NCI-H345 treated with DMSO at 0.1 percent for 48 hours (cell line): ENCODE measurements at regions not wholly inside any gene's neighbourhood (a gene's known extent, or its start where the extent isn't known, plus 50 kb on each side); places are given as distances from the start of the nearest gene placed in this dataset.

Source experiments
- DNase-seq: peaks from one replicate; lab custom pipeline; 2025; ENCODE audit not compliant: unreplicated experiment; lab: John Stamatoyannopoulos, UW

DNA sequence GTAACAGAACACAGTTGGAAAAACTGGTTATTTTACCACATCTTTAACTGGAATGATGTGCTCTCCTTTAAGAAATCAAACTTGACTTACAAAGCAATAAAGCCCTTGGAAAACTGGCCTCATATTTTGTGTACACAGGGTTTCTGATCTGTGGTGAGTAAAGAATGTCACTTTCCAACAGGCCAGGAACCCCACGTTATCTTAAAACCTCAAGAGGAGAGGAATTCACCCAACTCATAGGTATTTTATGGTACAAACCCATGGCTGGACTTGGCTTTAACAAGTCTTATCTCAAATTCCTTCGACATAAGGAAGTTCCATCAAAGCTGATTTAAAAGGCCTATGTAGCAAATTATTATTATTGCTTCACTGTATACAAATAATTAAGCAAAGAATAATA, 1735.1 kb downstream of the PCDH7 start:
- DNase-seq = no peak

GRCh38 chr4:32460972-32461371, 1740.8 kb downstream of the PCDH7 start:
- DNase-seq = no peak

DNA sequence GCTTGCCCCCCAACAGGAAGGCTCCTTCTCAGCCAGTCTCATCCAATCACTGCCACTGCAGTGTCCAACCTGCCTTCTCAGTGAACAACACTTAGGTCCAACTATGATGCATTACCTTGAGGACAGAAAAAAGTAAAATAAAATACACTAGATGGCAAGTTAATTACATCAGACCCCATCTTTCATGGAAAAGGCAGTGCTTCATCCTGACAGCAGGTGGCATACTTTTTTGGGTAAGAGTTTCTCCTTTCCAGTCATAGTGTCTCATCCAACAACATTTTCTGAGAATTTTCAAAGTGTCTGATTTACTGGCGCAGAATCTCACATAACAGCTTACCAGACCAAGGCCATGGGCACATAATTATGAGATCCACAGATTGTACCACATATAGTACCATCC, 1742.8 kb downstream of the PCDH7 start:
- DNase-seq = no peak

DNA sequence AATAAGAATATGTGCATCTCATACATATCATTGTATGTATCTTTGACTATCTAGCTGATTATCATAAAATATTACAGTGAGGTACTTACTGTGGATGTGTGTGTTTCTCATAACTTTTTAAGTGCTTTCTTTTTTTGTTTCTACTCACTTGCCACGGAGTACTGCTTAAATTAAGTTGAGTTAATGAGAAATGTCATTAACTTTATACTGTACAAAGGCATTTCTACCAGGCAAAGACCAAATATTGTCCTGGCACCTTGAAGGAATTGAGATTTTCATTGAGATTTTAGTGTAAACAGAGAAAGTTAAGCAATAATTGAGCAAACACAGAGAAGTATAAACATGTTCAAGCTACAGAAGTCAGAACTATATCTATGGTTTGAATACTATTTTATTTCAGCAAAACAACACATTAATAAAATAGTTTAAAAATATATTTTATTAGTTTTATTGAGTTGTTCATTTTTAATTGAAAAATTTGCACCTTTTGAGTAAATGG, 1750.0 kb downstream of the PCDH7 start:
- DNase-seq = no peak

GRCh38 chr4:32472918-32473317, 1752.7 kb downstream of the PCDH7 start:
- DNase-seq = no peak

GRCh38 chr4:32475710-32476109, 1755.5 kb downstream of the PCDH7 start:
- DNase-seq = no peak

- no peak for DNase-seq
These were observed 1757.3 kb downstream of the PCDH7 start for GRCh38 chr4:32477518-32477917.

GRCh38 chr4:32485956-32486355, 1765.8 kb downstream of the PCDH7 start:
- no peak for DNase-seq

DNA sequence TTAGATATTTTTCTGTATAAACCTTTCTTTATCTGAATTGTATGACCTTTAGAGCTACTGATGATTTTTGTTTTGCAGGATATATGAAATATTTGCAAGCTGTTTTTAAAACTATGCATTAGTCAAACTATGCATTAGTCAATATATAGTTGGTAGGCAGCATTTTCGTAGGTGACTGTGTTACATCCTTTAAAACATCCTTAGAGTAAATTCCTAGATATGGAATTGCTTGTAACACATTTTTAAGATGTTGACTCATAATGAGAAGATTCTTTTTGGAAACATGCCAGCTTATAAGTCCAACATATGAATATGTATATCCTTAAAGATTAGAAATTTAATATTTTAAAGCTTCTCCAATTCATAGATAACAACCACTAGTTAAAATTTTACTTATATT, 1768.5 kb downstream of the PCDH7 start:
- no peak for DNase-seq

- DNase-seq = no peak
These were observed 1779.0 kb downstream of the PCDH7 start for GRCh38 chr4:32499171-32499570.

DNA sequence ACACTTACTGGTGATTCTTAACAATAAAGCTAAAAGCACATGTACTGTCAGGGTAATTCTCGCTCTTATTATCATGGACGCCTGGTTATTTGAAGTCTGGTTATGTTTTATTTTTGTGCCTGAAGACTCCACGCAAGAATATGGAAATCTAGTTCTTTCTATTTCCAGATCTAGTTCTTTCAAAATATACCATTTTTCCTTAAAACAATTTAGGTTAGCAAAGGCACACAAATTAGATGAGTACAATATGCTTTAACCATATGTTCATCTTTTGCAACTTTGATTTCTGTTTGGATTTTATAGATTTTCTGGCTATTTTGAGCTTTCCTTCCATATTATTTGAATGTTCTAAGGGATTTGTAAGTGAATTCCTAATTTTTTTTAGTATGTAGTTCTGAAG, 1783.1 kb downstream of the PCDH7 start:
- no peak for DNase-seq

DNA sequence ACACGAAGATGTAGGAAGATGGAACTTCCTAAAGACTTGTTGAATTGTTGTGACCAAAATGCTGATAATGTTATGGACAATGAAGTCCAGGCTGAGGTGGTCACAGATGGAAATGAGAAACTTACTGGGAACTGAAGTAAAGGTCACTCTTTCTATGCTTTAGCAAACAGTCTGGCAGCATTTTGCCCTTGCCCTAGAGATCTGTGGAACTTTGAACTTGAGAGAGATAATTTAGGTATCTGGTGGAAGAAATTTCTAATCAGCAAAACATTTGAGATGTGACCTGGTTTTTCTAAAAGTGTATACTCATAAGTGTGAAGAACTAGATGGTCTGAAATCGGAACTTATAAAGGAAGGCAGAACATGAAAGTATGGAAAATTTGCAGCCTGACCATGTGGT, 1785.9 kb downstream of the PCDH7 start:
- no peak for DNase-seq

DNA sequence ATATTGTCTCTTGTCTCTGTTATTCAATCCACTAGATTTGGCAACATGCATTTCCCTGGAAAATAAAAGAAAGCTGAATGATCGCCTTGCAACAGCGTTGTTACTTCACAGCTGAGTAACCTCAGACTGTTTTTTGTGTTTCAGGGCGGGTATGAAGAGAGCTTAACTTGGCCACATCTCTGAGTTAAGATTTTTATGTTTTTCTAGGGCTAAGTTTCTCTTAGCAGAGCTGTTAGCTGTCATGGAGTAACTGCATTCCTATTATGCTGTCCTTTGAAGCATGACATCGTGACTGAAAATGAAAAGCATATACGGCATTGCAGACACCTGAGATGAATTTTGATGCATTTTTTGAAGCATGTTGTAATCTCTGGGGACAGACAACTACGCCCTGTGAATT, 1798.9 kb downstream of the PCDH7 start:
- no peak for DNase-seq

GRCh38 chr4:32525420-32525819, 1805.3 kb downstream of the PCDH7 start:
- no peak for DNase-seq

GRCh38 chr4:32544846-32545245, 1824.7 kb downstream of the PCDH7 start:
- no peak for DNase-seq

DNA sequence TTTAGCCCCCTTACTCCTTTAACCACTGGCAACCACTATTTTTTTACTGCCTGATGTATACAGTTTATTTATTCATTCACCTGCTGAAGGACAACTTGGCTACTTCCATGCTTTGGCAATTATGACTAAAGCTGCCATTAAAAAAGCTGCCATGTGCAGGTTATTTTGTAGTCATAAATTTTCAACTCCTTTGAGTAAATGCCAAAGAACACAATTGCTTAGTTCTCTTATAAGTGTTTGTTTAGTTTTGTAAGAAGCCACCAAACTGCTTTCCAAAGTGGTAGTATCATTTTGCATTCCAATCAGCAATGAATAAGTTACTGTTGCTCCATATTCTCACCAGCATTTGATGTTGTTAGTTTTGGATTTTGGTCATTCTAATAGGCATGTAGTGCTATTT, 1831.8 kb downstream of the PCDH7 start:
- no peak for DNase-seq

GRCh38 chr4:32560306-32560705, 1840.1 kb downstream of the PCDH7 start:
- no peak for DNase-seq

DNA sequence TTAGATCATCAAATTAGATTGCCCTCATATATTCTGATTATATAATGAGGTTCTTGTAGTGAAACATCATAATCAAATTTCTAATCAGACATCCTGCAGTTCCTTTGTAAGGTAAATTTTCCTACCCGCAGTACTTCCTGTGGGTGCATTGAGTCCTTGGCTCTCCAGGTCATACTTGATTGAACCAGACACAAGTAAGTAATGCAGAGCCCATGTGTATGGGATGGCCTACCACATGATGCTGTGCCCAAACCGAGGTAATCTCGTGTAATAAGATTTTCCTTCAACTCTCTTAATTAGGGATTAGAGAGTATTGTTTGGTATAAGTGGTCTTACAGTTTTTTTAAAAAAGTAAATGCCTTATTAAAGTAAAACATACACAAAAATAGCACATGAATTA, 1841.8 kb downstream of the PCDH7 start:
- DNase-seq = no peak

- no peak for DNase-seq
These were observed 1844.5 kb downstream of the PCDH7 start for GRCh38 chr4:32564626-32565025.

GRCh38 chr4:32569861-32570260, 1849.7 kb downstream of the PCDH7 start:
- DNase-seq = no peak

GRCh38 chr4:32572366-32572765, 1852.2 kb downstream of the PCDH7 start:
- DNase-seq = no peak

DNA sequence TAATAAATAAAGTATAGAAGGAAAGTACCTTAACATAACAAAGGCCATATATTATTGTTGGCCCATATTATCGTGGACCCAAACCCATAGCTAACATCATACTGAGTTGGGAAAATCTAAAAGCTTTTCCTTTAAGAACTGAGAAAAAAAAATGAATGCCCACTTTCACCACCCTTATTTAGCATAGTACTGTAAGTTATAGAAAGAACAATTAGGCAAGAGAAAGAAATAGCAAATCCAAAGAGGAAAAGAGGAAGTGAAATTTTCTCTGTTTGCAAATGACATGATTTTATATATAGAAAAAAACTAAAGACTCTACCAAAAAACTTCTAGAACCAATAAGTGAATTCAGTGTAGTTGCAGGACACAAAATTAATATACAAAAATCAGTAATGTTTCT, 1854.6 kb downstream of the PCDH7 start:
- DNase-seq = no peak

DNA sequence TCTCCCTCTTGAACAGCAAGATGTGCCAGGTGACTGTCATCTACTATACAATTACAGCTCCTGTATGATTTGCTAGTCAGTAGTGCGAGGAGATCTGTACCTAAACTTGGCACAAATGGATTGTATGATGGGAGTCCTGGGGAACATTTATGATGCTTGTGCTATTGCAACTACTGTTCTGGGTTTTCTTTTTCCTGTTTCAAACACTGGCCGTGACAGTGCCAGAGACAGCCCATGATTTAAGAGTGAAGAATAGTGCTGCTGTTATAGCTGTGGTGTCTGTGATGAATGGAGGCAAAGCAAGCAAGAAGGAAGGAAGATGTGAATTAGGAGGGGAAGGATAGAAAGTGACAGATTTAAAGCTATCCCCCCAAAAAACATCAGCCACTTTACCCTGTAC, 1868.9 kb downstream of the PCDH7 start:
- no peak for DNase-seq

DNA sequence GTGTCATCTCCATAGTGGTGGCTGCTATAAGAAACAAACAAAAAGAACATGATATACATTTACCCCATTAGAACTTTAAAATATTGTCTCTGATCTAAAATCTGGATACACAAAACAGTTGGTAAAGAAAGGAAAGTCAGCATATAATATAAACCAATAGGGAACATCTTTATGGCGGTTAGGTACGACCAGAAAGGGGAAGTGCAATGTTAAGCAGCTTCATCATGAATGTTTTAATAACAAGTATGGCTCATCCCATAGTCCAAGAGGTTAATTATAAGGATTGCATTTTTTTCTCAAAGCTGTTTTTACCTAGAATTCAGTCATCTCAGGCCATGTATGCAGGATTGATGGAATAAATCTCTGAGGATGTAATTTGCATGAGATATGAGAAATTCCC, 1869.7 kb downstream of the PCDH7 start:
- DNase-seq = no peak
